ENCODE measurements at regions not wholly inside any gene's neighbourhood (a gene's known extent, or its start where the extent isn't known, plus 50 kb on each side); places are given as distances from the start of the nearest gene placed in this dataset.
"Not testable (repeated sequence)": the region's sequence is repeated elsewhere in the genome, so short reads cannot be mapped to it uniquely, and the experiment has no call there.

- DNase-seq (ENCODE audit: low read depth): no peak
These were observed 192.9 kb downstream of the MAF start for GRCh38 chr16:79407461-79408135.

GRCh38 chr16:79407005-79407404, 193.5 kb downstream of the MAF start:
- DNase-seq (ENCODE audit: low read depth): no peak

GRCh38 chr16:79404571-79404970, 196.0 kb downstream of the MAF start:
- DNase-seq (ENCODE audit: low read depth): no peak

GRCh38 chr16:79403534-79403933, 197.0 kb downstream of the MAF start:
- no peak for DNase-seq (ENCODE audit: low read depth)

GRCh38 chr16:79402920-79403319, 197.6 kb downstream of the MAF start:
- no peak for DNase-seq (ENCODE audit: low read depth)

- no peak for DNase-seq (ENCODE audit: low read depth)
These were observed 198.2 kb downstream of the MAF start for GRCh38 chr16:79402356-79402755.

- no peak for DNase-seq (ENCODE audit: low read depth)
These were observed 198.8 kb downstream of the MAF start for GRCh38 chr16:79401782-79402181.

GRCh38 chr16:79401157-79401556, 199.4 kb downstream of the MAF start:
- no peak for DNase-seq (ENCODE audit: low read depth)

GRCh38 chr16:79400462-79401149, 199.9 kb downstream of the MAF start:
- DNase-seq (ENCODE audit: low read depth): no peak

GRCh38 chr16:79395591-79395990, 204.9 kb downstream of the MAF start:
- no peak for DNase-seq (ENCODE audit: low read depth)

GRCh38 chr16:79394206-79394605, 206.3 kb downstream of the MAF start:
- DNase-seq (ENCODE audit: low read depth): no peak

- DNase-seq (ENCODE audit: low read depth): no peak
These were observed 207.0 kb downstream of the MAF start for GRCh38 chr16:79393564-79393963.

GRCh38 chr16:79393127-79393526, 207.4 kb downstream of the MAF start:
- DNase-seq (ENCODE audit: low read depth): no peak

GRCh38 chr16:79392081-79392480, 208.5 kb downstream of the MAF start:
- no peak for DNase-seq (ENCODE audit: low read depth)

- no peak for DNase-seq (ENCODE audit: low read depth)
These were observed 209.1 kb downstream of the MAF start for GRCh38 chr16:79391395-79391794.

GRCh38 chr16:79390481-79391051, 210.0 kb downstream of the MAF start:
- DNase-seq (ENCODE audit: low read depth): no peak

- DNase-seq (ENCODE audit: low read depth): no peak
These were observed 212.1 kb downstream of the MAF start for GRCh38 chr16:79388396-79388795.

- DNase-seq (ENCODE audit: low read depth): no peak
These were observed 214.2 kb downstream of the MAF start for GRCh38 chr16:79386299-79386698.

GRCh38 chr16:79381603-79382042, 218.9 kb downstream of the MAF start:
- no peak for DNase-seq (ENCODE audit: low read depth)

- DNase-seq (ENCODE audit: low read depth): no peak
These were observed 219.4 kb downstream of the MAF start for GRCh38 chr16:79380995-79381602.

GRCh38 chr16:79379095-79379494, 221.4 kb downstream of the MAF start:
- no peak for DNase-seq (ENCODE audit: low read depth)

GRCh38 chr16:79377082-79377481, 223.5 kb downstream of the MAF start:
- DNase-seq (ENCODE audit: low read depth): not testable (repeated sequence)

- no peak for DNase-seq (ENCODE audit: low read depth)
These were observed 225.2 kb downstream of the MAF start for GRCh38 chr16:79375351-79375750.

Data from M059J (cell line).